ENCODE measurements at regions not wholly inside any gene's neighbourhood (a gene's known extent, or its start where the extent isn't known, plus 50 kb on each side); places are given as distances from the start of the nearest gene placed in this dataset.

GRCh38 chr12:65546528-65546927, 268.0 kb downstream of the MSRB3 start:
- ATAC-seq (no peak), DNase-seq (no peak)
- intact Hi-C loops (cut with DNase I): no loop called here
- Histone ChIP-seq H3K27ac (no peak overlapping the region), H3K9me3 (no peaks in the 10 kb centered on the region), H3K4me3 (no peak overlapping the region), H3K4me1 (no peaks in the 10 kb centered on the region), H3K27me3 (ENCODE audit: low read depth) (no peaks in the 10 kb centered on the region), H3K36me3 (no peaks in the 10 kb centered on the region)
- no peak for TF ChIP-seq CTCF (IDR thresholded peaks at IDR 0.05)

GRCh38 chr12:65556676-65557437, 267.4 kb upstream of the HMGA2 start:
- H3K27me3 ChIP-seq (ENCODE audit: low read depth): no peaks in the 10 kb centered on the region

GRCh38 chr12:65557438-65558181, 266.7 kb upstream of the HMGA2 start:
- Histone ChIP-seq H3K4me1 (no peaks in the 10 kb centered on the region), H3K36me3 (no peaks in the 10 kb centered on the region), H3K27me3 (ENCODE audit: low read depth) (no peaks in the 10 kb centered on the region), H3K9me3 (no peaks in the 10 kb centered on the region), H3K27ac (no peak overlapping the region), H3K4me3 (no peak overlapping the region)
- ATAC-seq: no peak
- no peak for TF ChIP-seq CTCF (IDR thresholded peaks at IDR 0.05)
- no peak for DNase-seq
- intact Hi-C loops (cut with DNase I): no loop called here

More at GRCh38 chr12:65556676-65557437, 267.4 kb upstream of the HMGA2 start:
- no peaks in the 10 kb centered on the region for H3K4me1 ChIP-seq
- peak; percentile 84 for DNase-seq
- ATAC-seq: peak; percentile 96 to 97
- no peak overlapping the region for H3K4me3 ChIP-seq
- no peak overlapping the region for H3K27ac ChIP-seq
- no peaks in the 10 kb centered on the region for H3K9me3 ChIP-seq
- intact Hi-C loops (cut with DNase I): no loop called here
- H3K36me3 ChIP-seq: no peaks in the 10 kb centered on the region
- TF ChIP-seq CTCF (IDR thresholded peaks at IDR 0.05): peak; percentile 93

- no peak for ATAC-seq
- intact Hi-C loops (cut with DNase I): no loop called here
Observed at GRCh38 chr12:65560286-65560685, 264.0 kb upstream of the HMGA2 start.

More at GRCh38 chr12:65560286-65560685, 264.0 kb upstream of the HMGA2 start:
- DNase-seq: no peak
- H3K27ac ChIP-seq: no peak overlapping the region
- H3K27me3 ChIP-seq (ENCODE audit: low read depth): no peaks in the 10 kb centered on the region
- no peak for TF ChIP-seq CTCF (IDR thresholded peaks at IDR 0.05)
- H3K4me3 ChIP-seq: no peak overlapping the region
- H3K9me3 ChIP-seq: no peaks in the 10 kb centered on the region
- H3K36me3 ChIP-seq: no peaks in the 10 kb centered on the region
- H3K4me1 ChIP-seq: no peaks in the 10 kb centered on the region

Data from lower lobe of right lung (tissue), 2 donors.